NT2/D1 (cell line): ENCODE measurements at regions not wholly inside any gene's neighbourhood (a gene's known extent, or its start where the extent isn't known, plus 50 kb on each side); places are given as distances from the start of the nearest gene placed in this dataset.

Source experiments
- SUZ12 ChIP-seq: IDR thresholded peaks from 2 replicates; pipeline ENCODE4 v1.6.1; 2011; ENCODE audit not compliant: insufficient read length, insufficient read depth; ENCODE audit errors: extremely low read depth
- YY1 ChIP-seq: IDR thresholded peaks from 2 replicates; pipeline ENCODE4 v1.6.1; 2011; ENCODE audit not compliant: insufficient read length, insufficient read depth
- ZNF274 ChIP-seq: IDR thresholded peaks from 2 replicates; pipeline ENCODE4 v1.6.1; 2011; ENCODE audit warnings: mild to moderate bottlenecking, low read depth, low read length

- TF ChIP-seq SUZ12 (no peak), ZNF274 (no peak), YY1 (no peak)
Observed at GRCh38 chr7:130970196-130970595, 236.2 kb upstream of the KLF14 start.
